ENCODE measurements at regions not wholly inside any gene's neighbourhood (a gene's known extent, or its start where the extent isn't known, plus 50 kb on each side); places are given as distances from the start of the nearest gene placed in this dataset.
A peak's percentile ranks its signal among the peaks of the same experiment; 100 is the strongest.
"Not testable (repeated sequence)": the region's sequence is repeated elsewhere in the genome, so short reads cannot be mapped to it uniquely, and the experiment has no call there.

DNA sequence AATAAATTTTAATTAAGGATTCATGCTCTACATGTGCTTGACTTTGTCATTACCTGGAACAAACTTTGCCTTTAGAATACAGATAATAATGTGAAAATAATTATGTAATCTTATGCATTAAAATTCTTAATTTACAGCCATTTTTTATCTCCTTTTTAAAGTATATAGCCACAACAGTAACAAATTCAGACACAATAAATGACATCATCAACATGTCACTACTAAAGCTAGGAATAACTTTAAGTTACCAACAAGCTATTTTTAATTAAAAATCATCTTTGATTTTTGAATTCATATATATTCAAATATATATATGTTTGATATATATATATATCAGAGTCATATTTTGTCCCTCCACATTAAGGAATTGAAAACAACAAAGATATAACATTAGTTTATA lies 107.7 kb downstream of the MAD2L1 start:
- H3K36me3 ChIP-seq (replicated peaks in 1 of 2; ENCODE audit: control insufficient read depth in 1 of 2, insufficient read depth in 2 of 2, low read length in 2 of 2) = no peaks in the 10 kb centered on the region
- no peak overlapping the region for H3K27ac ChIP-seq (ENCODE audit: extremely low read length, insufficient read depth, low read length)
- POLR2A ChIA-PET = no interaction called here
- no peaks in the 10 kb centered on the region for H3K79me2 ChIP-seq (ENCODE audit: insufficient read depth, low read length)
- FAIRE-seq (no peak), ATAC-seq (no peak), DNase-seq (ENCODE audit: low spot score) (no peak)
- no peak overlapping the region for H3K9ac ChIP-seq (ENCODE audit: insufficient read depth, low read depth, low read length)
- H3K9me3 ChIP-seq (ENCODE audit: low read length) = no peaks in the 10 kb centered on the region
- no peaks in the 10 kb centered on the region for H4K20me1 ChIP-seq (ENCODE audit: insufficient read depth, low read length)
- CTCF ChIA-PET (ENCODE audit: low intra/inter-chr PET ratio, low total read pairs) = no interaction called here
- H3K4me2 ChIP-seq (ENCODE audit: low read depth, low read length) = no peak overlapping the region
- intact Hi-C loops (cut with micrococcal nuclease; ENCODE audit: unreplicated experiment) (no loop called here), in situ Hi-C loops (cut with HindIII; ENCODE audit: extremely low pct_ligation_motif_present, low pct_unique_long_range_greater_than_20kb) (no loop called here)
- TF ChIP-seq ZNF766 (CRISPR knock-in tag; IDR thresholded peaks at IDR 0.05; ENCODE audit: borderline replicate concordance) (no peak), ATF7 (IDR thresholded peaks at IDR 0.05) (peak; percentile 83), ATF7 (CRISPR knock-in tag; IDR thresholded peaks at IDR 0.05) (no peak)
- no TSS peak for BruUV-seq (replicated peaks)
- no peak overlapping the region for H3K4me3 ChIP-seq (replicated peaks in 1 of 3; ENCODE audit: insufficient read depth in 1 of 3, low read depth in 2 of 3, low read length in 3 of 3)
- H3K4me1 ChIP-seq (ENCODE audit: insufficient read depth, low read length) = no peaks in the 10 kb centered on the region
- H3K27me3 ChIP-seq (ENCODE audit: control insufficient read depth in 1 of 2, insufficient read depth in 2 of 2, low read length in 2 of 2) = no peaks in the 10 kb centered on the region
- H2AFZ ChIP-seq (ENCODE audit: low read length) = no peak overlapping the region

DNA sequence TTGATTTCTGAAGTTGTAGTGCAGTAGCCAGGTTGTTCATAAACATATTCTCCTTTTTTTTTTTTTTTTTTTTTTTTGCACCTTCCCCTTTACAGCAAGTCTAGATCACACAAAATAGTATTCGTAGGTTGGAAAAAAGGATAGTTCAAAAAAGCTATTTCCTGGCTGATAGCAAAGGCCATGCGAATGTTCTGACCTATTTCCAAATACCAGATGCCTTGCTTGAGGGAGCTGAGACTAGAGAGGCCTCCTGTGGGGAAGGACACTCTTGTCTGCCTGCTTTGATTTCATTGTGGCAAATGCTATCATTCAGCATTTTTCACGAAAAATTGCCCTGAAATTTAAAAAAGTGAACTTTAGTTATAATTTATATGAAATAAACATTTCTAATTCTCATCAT lies 111.4 kb downstream of the MAD2L1 start:
- ChIA-PET POLR2A (interaction anchor here (0.7 kb wide), 1 partner anchor 390 kb away, joined by 3 read pairs; no protein-coding TSS in a partner anchor), CTCF (ENCODE audit: low intra/inter-chr PET ratio, low total read pairs) (no interaction called here)
- H3K79me2 ChIP-seq (ENCODE audit: insufficient read depth, low read length) = no peaks in the 10 kb centered on the region
- BruUV-seq (replicated peaks) = no TSS peak
- no peaks in the 10 kb centered on the region for H4K20me1 ChIP-seq (ENCODE audit: insufficient read depth, low read length)
- no peaks in the 10 kb centered on the region for H3K4me1 ChIP-seq (ENCODE audit: insufficient read depth, low read length)
- no peak overlapping the region for H3K9ac ChIP-seq (ENCODE audit: insufficient read depth, low read depth, low read length)
- DNase-seq (ENCODE audit: low spot score) (no peak), FAIRE-seq (no peak), ATAC-seq (no peak)
- H3K4me3 ChIP-seq (replicated peaks in 1 of 3; ENCODE audit: insufficient read depth in 1 of 3, low read depth in 2 of 3, low read length in 3 of 3) = no peak overlapping the region
- intact Hi-C loops (cut with micrococcal nuclease; ENCODE audit: unreplicated experiment) (no loop called here), in situ Hi-C loops (cut with HindIII; ENCODE audit: extremely low pct_ligation_motif_present, low pct_unique_long_range_greater_than_20kb) (no loop called here)
- H3K9me3 ChIP-seq (ENCODE audit: low read length) = no peaks in the 10 kb centered on the region
- H3K27ac ChIP-seq (ENCODE audit: extremely low read length, insufficient read depth, low read length) = no peak overlapping the region
- H3K36me3 ChIP-seq (replicated peaks in 1 of 2; ENCODE audit: control insufficient read depth in 1 of 2, insufficient read depth in 2 of 2, low read length in 2 of 2) = no peaks in the 10 kb centered on the region
- no peaks in the 10 kb centered on the region for H3K27me3 ChIP-seq (ENCODE audit: control insufficient read depth in 1 of 2, insufficient read depth in 2 of 2, low read length in 2 of 2)
- WGBS (ENCODE audit: low lambda C conversion rate) = 1% methylated on average over 3 of the region's 3 CpGs
- no peak overlapping the region for H2AFZ ChIP-seq (ENCODE audit: low read length)
- no peak overlapping the region for H3K4me2 ChIP-seq (ENCODE audit: low read depth, low read length)
- TF ChIP-seq, protein P1, sequence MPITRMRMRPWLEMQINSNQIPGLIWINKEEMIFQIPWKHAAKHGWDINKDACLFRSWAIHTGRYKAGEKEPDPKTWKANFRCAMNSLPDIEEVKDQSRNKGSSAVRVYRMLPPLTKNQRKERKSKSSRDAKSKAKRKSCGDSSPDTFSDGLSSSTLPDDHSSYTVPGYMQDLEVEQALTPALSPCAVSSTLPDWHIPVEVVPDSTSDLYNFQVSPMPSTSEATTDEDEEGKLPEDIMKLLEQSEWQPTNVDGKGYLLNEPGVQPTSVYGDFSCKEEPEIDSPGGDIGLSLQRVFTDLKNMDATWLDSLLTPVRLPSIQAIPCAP (CRISPR knock-in tag; IDR thresholded peaks at IDR 0.05; ENCODE audit: low read depth) = no peak
- TF ChIP-seq ZBTB8A (CRISPR knock-in tag; IDR thresholded peaks at IDR 0.05; ENCODE audit: borderline replicate concordance, low read depth) = no peak

DNA sequence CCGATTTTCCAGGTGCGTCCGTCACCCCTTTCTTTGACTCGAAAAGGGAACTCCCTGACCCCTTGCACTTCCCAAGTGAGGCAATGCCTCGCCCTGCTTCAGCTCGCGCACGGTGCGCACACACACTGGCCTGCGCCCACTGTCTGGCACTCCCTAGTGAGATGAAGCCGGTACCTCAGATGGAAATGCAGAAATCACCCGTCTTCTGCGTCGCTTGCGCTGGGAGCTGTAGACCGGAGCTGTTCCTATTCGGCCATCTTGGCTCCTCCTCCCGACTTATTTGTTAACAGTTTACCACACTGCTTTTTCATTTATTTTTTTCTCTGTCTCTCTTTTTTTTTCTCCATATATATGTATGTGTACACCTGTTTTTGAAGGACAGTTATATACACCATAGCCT lies 112.2 kb downstream of the MAD2L1 start:
- H3K36me3 ChIP-seq (replicated peaks in 1 of 2; ENCODE audit: control insufficient read depth in 1 of 2, insufficient read depth in 2 of 2, low read length in 2 of 2); H4K20me1 ChIP-seq (ENCODE audit: insufficient read depth, low read length); ATAC-seq; CTCF ChIA-PET (ENCODE audit: low intra/inter-chr PET ratio, low total read pairs); H3K27ac ChIP-seq (ENCODE audit: extremely low read length, insufficient read depth, low read length); H3K9me3 ChIP-seq (ENCODE audit: low read length); H2AFZ ChIP-seq (ENCODE audit: low read length); FAIRE-seq; in situ Hi-C loops (cut with HindIII; ENCODE audit: extremely low pct_ligation_motif_present, low pct_unique_long_range_greater_than_20kb); intact Hi-C loops (cut with micrococcal nuclease; ENCODE audit: unreplicated experiment); H3K9ac ChIP-seq (ENCODE audit: insufficient read depth, low read depth, low read length); DNase-seq (ENCODE audit: low spot score); H3K4me3 ChIP-seq (replicated peaks in 1 of 3; ENCODE audit: insufficient read depth in 1 of 3, low read depth in 2 of 3, low read length in 3 of 3); H3K27me3 ChIP-seq (ENCODE audit: control insufficient read depth in 1 of 2, insufficient read depth in 2 of 2, low read length in 2 of 2); H3K79me2 ChIP-seq (ENCODE audit: insufficient read depth, low read length); H3K4me1 ChIP-seq (ENCODE audit: insufficient read depth, low read length); H3K4me2 ChIP-seq (ENCODE audit: low read depth, low read length); BruUV-seq (replicated peaks): not testable (repeated sequence)
- 74% methylated on average over 9 of the region's 18 CpGs for WGBS (ENCODE audit: low lambda C conversion rate)
- POLR2A ChIA-PET = interaction anchor here (0.7 kb wide), 1 partner anchor 389 kb away, joined by 3 read pairs; no protein-coding TSS in a partner anchor
